D721Med (cell line): ENCODE measurements at regions not wholly inside any gene's neighbourhood (a gene's known extent, or its start where the extent isn't known, plus 50 kb on each side); places are given as distances from the start of the nearest gene placed in this dataset.

Source experiments
- DNase-seq: peaks from one replicate; pipeline ENCODE4 v3.0.0; 2011; ENCODE audit warnings: low spot score; ENCODE audit not compliant: insufficient read length
- FAIRE-seq: peaks from 2 replicates; lab custom pipeline; 2011; peaks lifted over from hg19 to GRCh38; lab: Jason Lieb, UNC
- TF ChIP-seq, protein P1 (sequence below): IDR thresholded peaks from 2 replicates; pipeline ENCODE4 v1.5.1; 2012; ENCODE audit warnings: mild to moderate bottlenecking, control low read depth; ENCODE audit not compliant: insufficient read depth; ENCODE audit errors: missing control alignments

GRCh38 chr10:83287374-83287773, 851.9 kb upstream of the GHITM start:
- no peak for FAIRE-seq
- no peak for DNase-seq
- TF ChIP-seq, protein P1, sequence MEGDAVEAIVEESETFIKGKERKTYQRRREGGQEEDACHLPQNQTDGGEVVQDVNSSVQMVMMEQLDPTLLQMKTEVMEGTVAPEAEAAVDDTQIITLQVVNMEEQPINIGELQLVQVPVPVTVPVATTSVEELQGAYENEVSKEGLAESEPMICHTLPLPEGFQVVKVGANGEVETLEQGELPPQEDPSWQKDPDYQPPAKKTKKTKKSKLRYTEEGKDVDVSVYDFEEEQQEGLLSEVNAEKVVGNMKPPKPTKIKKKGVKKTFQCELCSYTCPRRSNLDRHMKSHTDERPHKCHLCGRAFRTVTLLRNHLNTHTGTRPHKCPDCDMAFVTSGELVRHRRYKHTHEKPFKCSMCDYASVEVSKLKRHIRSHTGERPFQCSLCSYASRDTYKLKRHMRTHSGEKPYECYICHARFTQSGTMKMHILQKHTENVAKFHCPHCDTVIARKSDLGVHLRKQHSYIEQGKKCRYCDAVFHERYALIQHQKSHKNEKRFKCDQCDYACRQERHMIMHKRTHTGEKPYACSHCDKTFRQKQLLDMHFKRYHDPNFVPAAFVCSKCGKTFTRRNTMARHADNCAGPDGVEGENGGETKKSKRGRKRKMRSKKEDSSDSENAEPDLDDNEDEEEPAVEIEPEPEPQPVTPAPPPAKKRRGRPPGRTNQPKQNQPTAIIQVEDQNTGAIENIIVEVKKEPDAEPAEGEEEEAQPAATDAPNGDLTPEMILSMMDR, result no peak

DNA sequence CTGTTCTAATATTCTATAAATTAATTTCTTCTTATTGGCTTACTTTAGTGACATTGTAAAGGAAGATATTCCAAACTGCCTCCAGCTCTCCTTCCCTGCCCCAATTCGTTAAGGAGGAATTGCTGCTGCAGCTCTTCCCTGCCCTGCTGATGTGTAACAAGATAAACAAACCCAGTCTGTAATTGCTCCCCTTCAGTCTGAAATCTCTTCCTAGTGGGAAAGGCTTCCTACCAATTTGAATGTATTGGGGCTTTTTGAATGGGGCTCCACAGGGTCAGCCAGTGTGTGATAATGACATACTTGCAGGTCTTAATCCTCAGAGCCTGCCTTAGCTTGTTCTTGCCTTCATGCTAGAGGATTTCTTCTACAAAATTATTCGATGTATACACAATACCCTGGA, 849.9 kb upstream of the GHITM start:
- TF ChIP-seq, protein P1, result no peak
- DNase-seq, result no peak
- FAIRE-seq, result no peak

DNA sequence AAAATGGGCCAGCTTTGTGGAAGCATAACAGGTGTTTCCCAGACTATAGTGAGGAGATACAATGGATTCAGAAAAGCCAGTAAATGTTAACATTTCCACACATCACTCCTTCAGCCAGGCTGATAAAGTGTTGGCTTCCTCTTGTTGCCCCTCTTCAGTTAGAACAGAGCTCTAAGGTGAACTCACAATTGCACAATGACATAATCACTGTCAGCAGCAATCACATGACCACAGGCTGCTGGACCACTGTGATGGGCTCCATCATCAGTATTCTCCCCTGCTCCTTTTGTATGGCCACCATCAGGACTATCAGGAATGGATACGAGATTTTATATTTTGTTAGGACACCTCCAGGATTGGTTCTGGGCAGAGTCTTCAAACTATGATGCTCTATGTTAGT, 849.4 kb upstream of the GHITM start:
- TF ChIP-seq, protein P1, result no peak
- DNase-seq (no peak), FAIRE-seq (no peak)

DNA sequence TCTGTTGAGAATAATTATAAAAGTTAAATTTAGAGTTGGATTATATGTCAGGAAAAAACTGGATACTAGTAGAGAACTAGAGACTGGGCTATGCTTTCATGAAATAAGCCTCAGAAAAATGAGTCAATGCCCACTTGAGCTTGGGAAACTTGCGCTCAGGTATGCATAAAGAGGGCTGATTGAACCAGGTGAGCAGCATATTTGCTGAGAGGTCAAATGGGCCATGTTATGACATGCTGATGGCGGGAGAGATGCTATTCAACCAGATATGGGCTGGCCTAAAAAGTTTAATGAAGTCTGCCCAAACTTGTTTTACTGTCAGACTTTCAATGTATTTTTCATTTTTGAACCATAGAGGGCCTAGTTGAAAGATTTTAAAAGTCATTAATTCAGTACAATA, 837.6 kb upstream of the GHITM start:
- no peak for FAIRE-seq
- no peak for DNase-seq

GRCh38 chr10:83302623-83303022, 836.7 kb upstream of the GHITM start:
- TF ChIP-seq, protein P1, result no peak
- FAIRE-seq, result no peak
- DNase-seq, result no peak

More for the DNA sequence above, 837.6 kb upstream of the GHITM start:
- TF ChIP-seq, protein P1, result no peak

DNA sequence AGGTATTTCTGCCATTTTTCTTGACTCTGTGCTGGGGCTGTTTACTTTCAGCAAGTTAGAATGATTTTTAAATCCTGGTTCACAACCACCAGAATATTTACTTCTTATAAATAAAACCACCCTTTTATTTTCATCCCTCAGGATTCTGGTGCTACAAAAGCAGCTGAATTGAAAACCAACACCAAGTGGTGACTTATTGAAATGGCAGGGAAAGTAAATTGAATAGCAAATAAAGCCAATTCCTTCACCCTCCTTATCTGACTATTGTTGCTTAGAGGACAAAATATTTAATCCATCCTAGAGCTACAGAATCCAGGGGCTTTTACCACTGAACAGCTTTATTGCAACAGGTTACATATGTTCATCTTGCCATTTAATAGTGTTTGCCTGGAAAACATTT, 828.6 kb upstream of the GHITM start:
- TF ChIP-seq, protein P1, result no peak
- no peak for FAIRE-seq
- DNase-seq, result no peak

GRCh38 chr10:83312570-83312969, 826.7 kb upstream of the GHITM start:
- FAIRE-seq (no peak), DNase-seq (no peak)
- TF ChIP-seq, protein P1, result no peak
